NCI-H1417 treated with DMSO at 0.1 percent for 48 hours (cell line): ENCODE measurements at regions not wholly inside any gene's neighbourhood (a gene's known extent, or its start where the extent isn't known, plus 50 kb on each side); places are given as distances from the start of the nearest gene placed in this dataset.
"Not testable (repeated sequence)": the region's sequence is repeated elsewhere in the genome, so short reads cannot be mapped to it uniquely, and the experiment has no call there.

ENCODE experiments used
- DNase-seq: peaks from one replicate; lab custom pipeline; 2025; lab: John Stamatoyannopoulos, UW

DNA sequence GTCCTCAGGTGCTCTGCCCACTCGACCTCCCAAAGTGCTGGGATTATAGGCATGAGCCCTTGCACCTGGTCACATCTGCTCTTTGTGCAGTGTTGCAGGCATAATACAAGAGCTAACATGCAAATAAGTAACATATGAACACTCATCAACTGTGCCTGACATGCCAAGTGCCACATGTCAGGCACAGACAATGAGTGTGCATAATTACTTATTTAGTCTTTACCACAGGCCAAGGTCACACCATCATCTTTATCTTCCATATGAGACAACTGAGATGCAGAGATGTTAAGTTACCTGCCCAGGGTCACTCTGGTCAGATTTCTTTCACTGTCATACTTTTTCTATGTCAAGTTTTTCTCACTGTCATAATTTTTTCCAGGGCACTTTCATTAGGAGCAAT, 126.1 kb downstream of the PPIAL4G start:
- DNase-seq, result no peak

DNA sequence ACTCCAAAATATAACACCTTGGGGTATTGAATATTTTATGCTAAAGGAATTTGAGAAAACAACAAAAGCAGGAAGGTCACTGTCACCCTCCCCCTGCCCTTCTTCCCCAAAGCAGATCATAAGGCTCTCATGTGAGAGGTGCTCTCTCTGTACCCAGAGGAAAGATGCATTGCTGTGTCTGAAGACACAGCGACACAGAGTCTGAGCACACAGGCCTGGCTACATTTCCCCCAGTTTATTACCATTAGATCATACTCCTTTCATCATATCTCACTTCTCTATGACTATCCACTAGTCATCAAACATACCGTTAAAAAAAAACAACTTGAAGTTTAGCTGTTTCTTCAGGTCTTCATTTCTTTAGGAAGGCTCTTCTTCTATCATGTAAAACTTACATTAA, 127.1 kb downstream of the PPIAL4G start:
- no peak for DNase-seq

DNA sequence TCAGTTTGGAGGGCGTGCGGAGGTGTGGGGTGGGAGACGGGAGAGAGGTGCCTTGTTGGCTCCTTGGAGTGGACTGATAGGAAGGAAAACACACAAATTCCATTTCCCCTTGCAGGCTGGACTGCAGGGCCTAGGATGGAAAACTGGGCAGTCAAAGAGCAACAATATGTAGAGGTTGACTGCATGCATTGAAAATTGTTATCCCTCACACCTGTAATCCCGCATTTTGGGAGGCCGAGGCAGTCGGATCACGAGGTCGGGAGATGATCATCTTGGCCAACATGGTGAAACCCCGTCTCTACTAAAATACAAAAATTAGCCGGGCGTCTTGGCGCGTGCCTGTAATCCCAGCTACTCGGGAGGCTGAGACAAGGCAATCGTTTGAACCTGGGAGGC, 128.2 kb downstream of the PPIAL4G start:
- no peak for DNase-seq

DNA sequence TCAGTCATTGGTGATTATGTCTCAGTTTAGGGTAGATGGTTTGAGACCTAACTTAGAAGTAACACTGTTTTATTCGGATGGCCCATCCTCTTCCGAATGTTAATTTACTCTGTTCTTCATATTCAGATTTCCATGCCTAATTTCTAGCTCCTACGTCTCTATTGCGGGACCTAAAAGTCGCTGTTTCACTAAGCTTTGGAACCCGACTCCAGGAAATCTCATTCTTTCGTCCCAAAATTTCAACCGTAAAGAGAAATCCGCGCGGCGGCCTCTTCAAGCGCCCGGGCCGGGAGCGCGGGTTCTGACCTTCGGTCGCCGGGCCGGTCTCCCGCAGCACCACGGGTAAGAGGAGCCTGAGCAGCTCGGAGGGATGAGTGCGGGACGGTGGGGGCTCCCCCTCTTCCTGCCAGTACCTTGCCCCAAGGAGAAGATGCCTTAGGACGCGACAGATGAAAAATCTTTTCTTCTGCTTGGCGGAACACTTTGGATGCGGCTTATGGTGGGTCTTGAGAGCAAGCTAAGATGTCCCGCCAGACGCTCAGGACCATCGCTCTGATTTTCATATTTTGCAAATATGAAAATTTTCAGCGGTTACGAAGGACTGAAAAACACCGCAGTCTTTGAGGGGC, 128.7 kb downstream of the PPIAL4G start:
- no peak for DNase-seq

- no peak for DNase-seq
These were observed 129.4 kb downstream of the PPIAL4G start for GRCh38 chr1:148353461-148354283.

- no peak for DNase-seq
These were observed 130.5 kb downstream of the PPIAL4G start for GRCh38 chr1:148352470-148353053.

DNA sequence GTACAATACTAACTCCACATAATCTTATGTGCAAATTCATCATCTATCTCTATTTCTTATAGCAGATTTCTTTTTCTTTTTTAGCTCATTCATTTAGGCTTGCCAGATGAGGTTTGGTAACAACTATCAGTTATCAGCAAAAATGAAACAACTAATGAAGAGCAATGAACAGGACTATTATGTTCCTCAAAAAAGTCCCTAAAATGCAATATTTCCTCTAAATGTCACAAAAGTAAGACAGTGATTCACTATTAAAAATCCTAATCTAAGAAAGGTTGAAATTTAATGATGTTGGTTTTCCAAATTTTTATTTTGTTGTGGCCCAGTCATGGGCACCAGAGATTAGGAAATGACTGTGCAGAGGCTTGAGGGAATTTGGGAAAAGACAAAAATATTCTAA, 135.3 kb downstream of the PPIAL4G start:
- no peak for DNase-seq

- DNase-seq, result not testable (repeated sequence)
These were observed 137.4 kb downstream of the PPIAL4G start for GRCh38 chr1:148345659-148346151.

GRCh38 chr1:148344651-148345050, 138.5 kb downstream of the PPIAL4G start:
- DNase-seq, result not testable (repeated sequence)

GRCh38 chr1:148341729-148342128, 141.4 kb downstream of the PPIAL4G start:
- DNase-seq, result not testable (repeated sequence)

DNA sequence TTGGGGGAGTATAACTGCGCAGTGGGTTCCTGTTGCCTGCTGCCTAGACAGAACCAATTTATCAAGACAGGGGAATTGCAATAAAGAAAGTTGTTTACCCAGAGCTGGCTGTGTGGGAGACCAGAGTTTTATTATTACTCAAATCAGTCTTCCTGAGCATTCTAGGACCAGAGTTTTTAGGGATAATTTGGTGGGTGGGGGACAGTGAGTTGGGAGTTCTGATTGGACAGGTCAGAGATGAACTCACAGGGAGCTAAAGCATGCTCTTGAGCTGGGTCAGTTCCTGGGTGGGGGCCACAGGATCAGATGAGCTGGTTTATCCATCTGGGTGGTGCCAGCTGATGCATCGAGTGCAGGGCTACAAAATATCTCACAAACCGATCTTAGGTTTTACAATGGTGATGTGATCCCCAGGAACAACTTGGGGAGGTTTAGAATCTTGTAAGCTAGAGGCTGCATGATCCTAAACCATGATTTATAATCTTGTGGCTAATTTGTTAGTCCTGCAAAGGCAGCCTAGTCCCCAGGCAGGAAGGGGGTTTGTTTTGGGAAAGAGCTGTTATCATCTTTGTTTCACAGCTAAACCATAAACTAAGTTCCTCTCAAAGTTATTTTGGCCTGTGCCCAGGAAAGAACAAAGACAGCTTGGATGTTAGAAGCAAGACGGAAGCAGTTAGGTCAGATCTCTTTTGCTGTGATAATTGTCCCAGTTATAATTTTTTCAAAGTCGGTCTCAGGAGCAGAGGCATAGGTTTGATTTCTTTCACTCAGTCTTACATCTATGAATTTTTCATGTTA, 146.8 kb downstream of the PPIAL4G start:
- DNase-seq, result not testable (repeated sequence)

DNA sequence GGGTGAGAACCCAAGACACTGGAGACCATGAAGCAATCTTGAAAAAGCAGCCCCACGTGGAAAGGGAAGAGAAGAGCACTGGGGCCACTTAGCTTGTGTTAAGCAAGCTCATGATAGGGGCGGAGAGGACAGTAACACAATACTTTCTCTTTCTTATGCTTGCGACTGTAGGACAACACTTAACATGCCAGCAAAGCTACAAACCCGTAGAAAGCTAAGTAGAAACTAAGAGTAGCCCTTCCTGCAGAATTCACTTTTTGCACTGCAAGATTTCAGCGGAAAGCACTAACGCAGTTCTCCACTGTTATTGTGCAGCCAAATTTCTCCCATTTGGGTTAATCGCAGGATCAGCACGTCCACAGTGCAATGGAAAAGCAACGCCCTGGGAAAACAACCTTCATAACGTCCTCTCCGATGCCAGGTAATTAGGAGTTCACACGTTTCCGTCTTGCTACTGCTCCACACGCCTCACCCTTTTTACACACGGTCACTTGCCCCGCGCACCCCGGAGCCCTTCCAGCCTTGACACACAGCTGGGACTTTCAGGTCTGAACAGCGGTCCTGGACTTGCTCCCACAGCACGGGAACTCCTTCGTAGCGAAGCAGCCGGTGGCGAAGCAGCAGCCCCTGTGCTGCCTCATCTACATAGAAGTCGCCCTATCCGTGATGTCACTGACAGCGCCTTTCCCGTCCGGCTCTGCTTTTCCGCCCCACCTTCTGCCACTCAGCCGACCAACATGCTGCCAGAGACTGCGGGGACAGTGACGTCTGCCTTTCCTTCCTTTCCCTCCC, 148.6 kb downstream of the PPIAL4G start:
- peak; percentile 67 for DNase-seq

- no peak for DNase-seq
These were observed 149.2 kb downstream of the PPIAL4G start for GRCh38 chr1:148333875-148334338.

- no peak for DNase-seq
These were observed 154.2 kb downstream of the PPIAL4G start for GRCh38 chr1:148328884-148329283.

DNA sequence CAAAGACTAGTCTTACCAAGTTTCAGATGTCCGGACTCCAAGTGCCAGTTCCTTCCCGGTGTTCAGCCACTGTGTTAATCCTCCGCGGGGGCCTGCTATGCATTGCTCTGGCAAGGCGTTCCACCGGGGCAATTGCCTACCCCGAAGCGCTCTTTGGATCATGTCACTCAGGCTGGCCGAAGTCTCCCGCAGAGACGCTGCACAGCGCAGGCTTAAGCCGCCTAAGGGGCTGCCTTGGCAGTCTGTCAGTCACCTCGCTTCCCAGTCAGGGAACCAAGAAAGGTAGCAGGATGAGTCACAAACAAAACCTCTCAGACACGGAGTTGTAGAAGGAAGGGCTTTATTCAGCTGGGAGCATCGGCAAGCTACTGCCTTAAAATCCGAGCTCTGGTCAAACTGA, 158.1 kb downstream of the PPIAL4G start:
- DNase-seq, result not testable (repeated sequence)

DNA sequence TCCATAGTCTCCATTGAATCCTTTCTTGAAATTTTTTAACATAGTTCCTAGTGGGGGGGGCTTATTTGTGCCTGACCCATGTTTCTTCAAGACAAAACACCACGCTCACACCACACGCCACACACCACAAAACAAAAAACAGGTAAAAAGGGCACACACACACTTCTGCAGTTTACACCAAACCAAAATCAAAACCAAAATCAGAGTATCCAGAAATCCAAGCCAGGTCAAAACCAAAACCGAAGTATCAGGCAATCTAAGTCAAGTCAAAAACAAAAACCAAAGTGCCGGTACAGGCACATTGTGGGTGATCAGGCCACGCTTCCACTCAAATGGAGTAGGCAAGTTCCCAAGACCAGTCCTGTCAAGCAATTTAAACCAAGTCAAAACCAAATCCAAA, 158.6 kb downstream of the PPIAL4G start:
- not testable (repeated sequence) for DNase-seq

GRCh38 chr1:148320079-148320478, 163.0 kb downstream of the PPIAL4G start:
- DNase-seq, result not testable (repeated sequence)

GRCh38 chr1:148318904-148319242, 164.2 kb downstream of the PPIAL4G start:
- DNase-seq, result no peak

- DNase-seq, result no peak
These were observed 164.8 kb downstream of the PPIAL4G start for GRCh38 chr1:148318123-148318903.

GRCh38 chr1:148317288-148317985, 165.4 kb upstream of the NBPF11 start:
- no peak for DNase-seq
